Prostate gland (tissue), 2 donors: ENCODE measurements at regions not wholly inside any gene's neighbourhood (a gene's known extent, or its start where the extent isn't known, plus 50 kb on each side); places are given as distances from the start of the nearest gene placed in this dataset.

Source experiments
- CTCF ChIP-seq, 4 experiments: fragments of 200-600 bp in 2 of 4; fragments of 450-650 bp in 2 of 4; sonication (generic) in 2 of 4; IDR thresholded peaks; 1 replicate in 3 of 4; 2 replicates in 1 of 4; pipeline ENCODE4 v1.5.1; 2016 to 2019; ENCODE audit warnings: antibody characterized with exemption in 4 of 4, mild to moderate bottlenecking in 2 of 4, moderate library complexity in 2 of 4
- POLR2AphosphoS5 ChIP-seq: sonication (generic); formaldehyde crosslinking; IDR thresholded peaks from one replicate; pipeline ENCODE4 v1.6.1; 2017; ENCODE audit warnings: antibody characterized with exemption

GRCh38 chr3:177883091-177883490, 653.1 kb upstream of the KCNMB2 start:
- no peak for TF ChIP-seq CTCF (IDR thresholded peaks at IDR 0.05)
- TF ChIP-seq POLR2AphosphoS5: no peak
